Activated T-cell treated with anti-CD3 and anti-CD28 coated beads, Interleukin-2, amount 50 U/mL, for 4 hours (primary cell): ENCODE measurements at regions not wholly inside any gene's neighbourhood (a gene's known extent, or its start where the extent isn't known, plus 50 kb on each side); places are given as distances from the start of the nearest gene placed in this dataset.

Experiments
- ATAC-seq, 2 donors: fragments of 200-7000 bp; cut with Tn5 transposase; one replicate each; pipeline ENCODE4 v1.10.0; 2021
- DNase-seq: peaks from one replicate; pipeline ENCODE4 v3.0.0-alpha.2; 2020
- H3K27me3 Mint-ChIP-seq: one replicate; pipeline ENCODE4 v1.8.0; 2021; ENCODE audit warnings: low read depth, mixed read lengths
- H3K36me3 Mint-ChIP-seq: one replicate; pipeline ENCODE4 v1.8.0; 2022; ENCODE audit warnings: mixed read lengths; ENCODE audit not compliant: insufficient read depth
- H3K4me1 Mint-ChIP-seq: one replicate; pipeline ENCODE4 v1.8.0; 2021; ENCODE audit warnings: low read depth, mixed read lengths
- H3K4me3 Mint-ChIP-seq: one replicate; pipeline ENCODE4 v1.8.0; 2021; ENCODE audit warnings: mild to moderate bottlenecking, moderate library complexity, mixed read lengths
- H3K9me3 Mint-ChIP-seq: one replicate; pipeline ENCODE4 v1.8.0; 2021; ENCODE audit warnings: mixed read lengths

DNA sequence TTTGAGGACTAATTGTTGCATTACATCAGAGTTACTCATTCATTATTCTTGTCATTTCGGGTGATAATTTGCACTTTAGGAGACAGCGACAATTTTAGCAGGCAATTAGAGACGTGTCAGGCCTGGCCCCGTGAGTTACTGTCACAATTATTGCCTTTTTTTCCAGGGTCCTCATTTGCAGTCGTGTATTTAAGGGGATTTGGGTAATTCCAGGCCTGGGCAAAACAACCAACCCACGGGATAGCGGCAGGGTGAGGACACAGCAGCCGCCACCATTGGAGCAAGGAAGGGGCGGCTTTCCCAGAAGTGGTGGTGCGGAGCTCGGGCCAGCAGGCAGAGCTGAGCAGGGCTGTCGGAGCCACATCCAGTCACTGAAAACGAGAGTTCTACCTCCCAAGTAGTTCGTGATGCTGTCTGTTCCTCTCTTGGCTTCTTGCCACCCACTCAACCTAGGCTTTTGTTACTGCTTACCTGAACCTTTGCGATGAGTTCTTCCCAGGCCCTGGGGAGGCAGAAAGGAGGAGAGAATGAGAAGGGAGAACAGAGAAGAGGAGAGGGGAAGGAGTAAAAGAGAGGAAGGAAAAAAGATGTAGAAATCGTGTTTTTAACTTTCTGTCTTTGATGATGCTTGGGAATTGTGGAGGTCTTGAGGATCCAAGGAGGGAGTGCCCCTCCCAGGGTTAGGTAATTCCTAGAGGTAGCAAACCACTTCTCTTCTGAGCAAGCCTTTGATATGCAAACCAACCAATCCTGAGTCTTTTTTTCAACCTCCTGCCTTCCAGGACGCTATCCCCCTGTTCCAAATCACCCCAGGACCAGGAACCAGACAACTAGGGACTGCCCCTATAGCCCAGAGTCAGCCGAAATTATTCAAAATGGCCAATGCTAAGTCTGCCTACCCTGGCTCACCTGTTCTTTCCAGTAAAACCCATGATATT, 236.1 kb downstream of the MIAT start:
- H3K9me3 Mint-ChIP-seq = no peaks in the 10 kb centered on the region
- H3K4me1 Mint-ChIP-seq = no peaks in the 10 kb centered on the region
- no peak for ATAC-seq
- peaks cover 10% of the 10 kb centered on the region for H3K36me3 Mint-ChIP-seq
- H3K4me3 Mint-ChIP-seq = no peak overlapping the region
- no peak for DNase-seq
- peaks cover 23% of the 10 kb centered on the region for H3K27me3 Mint-ChIP-seq

DNA sequence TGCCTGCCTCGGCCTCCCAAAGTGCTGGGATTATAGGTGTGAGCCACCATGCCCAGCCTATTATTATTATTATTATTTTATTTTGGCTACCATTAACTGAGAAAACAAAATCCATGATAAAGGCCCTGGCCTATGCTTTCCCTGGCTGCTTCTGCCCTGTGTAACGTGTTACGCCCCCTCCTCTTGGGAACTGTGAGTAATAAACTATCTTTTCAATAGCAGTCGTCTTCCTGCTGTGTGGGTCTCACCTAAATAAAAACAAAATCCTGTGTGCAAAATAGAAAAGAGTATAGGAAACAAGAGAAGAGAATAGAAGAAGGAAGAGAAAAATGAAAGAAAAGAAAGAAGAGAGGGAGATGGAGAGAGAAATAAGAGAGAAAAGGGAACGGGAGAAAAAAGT, 237.0 kb downstream of the MIAT start:
- H3K9me3 Mint-ChIP-seq = no peaks in the 10 kb centered on the region

DNA sequence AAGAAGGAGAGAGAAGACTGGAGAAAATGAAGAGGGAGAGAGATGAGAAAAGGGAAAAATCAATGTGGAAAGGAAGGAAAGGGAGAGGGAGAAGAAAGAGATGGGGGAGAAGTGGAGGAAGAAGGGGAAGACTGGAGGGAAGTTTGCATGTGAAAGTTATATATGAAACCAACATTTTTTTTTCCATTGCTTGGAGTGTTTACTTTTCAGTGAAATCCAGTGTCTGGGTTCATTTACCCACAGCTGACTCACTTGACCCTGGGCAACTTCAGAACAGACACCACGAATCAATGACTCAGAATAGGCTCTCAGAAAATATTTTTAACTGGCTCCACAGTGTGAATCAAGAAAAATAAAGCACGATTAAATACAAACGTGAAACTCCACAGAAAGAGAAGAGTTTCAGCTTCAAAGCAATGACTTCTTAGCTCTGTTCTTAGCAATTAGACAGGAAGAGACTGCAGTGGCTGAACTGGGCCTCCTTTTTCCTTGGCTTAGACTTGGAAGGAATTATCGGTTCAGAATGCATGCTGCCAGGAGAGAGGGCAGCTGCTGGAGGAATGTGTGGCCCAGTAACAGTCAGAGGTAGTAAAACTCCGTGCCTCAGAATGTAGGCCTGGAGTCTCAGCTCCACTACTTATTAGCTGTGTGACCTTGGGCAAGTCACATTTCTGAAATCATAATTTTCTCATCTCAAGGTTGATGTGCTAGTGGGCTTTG, 237.5 kb downstream of the MIAT start:
- Mint-ChIP-seq H3K27me3 (peaks cover 32% of the 10 kb centered on the region), H3K9me3 (no peaks in the 10 kb centered on the region), H3K4me1 (no peaks in the 10 kb centered on the region), H3K36me3 (peaks cover 10% of the 10 kb centered on the region), H3K4me3 (no peak overlapping the region)
- ATAC-seq (peak; percentile 58 to 63), DNase-seq (no peak)

More for the DNA sequence above, 237.0 kb downstream of the MIAT start:
- Mint-ChIP-seq H3K36me3 (peaks cover 10% of the 10 kb centered on the region), H3K4me1 (no peaks in the 10 kb centered on the region), H3K27me3 (peaks cover 31% of the 10 kb centered on the region), H3K4me3 (no peak overlapping the region)
- DNase-seq = no peak
- no peak for ATAC-seq

DNA sequence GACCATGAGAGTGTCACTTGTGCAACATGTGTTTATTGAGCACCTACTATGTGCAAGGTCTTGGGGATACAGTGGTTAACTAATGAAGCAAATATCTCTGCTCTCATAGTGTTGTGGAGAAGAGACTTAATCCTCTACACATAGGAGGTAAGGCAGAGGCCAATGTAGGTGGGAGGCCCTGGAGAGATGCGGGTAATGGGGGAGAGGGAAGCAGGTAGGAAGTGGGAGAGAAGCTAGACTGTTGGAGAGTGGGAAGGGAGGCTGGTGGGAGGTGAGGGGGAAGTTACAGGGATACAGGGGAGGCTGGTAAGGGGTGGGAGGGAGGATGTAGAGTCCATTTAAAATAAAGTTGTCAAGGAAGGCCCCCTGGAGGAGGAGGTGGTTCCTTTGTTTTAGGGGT, 240.0 kb downstream of the MIAT start:
- H3K27me3 Mint-ChIP-seq = peaks cover 40% of the 10 kb centered on the region
- peaks cover 5% of the 10 kb centered on the region for H3K36me3 Mint-ChIP-seq
- no peak for DNase-seq
- no peak overlapping the region for H3K4me3 Mint-ChIP-seq
- no peaks in the 10 kb centered on the region for H3K9me3 Mint-ChIP-seq
- peaks cover 1% of the 10 kb centered on the region for H3K4me1 Mint-ChIP-seq
- no peak for ATAC-seq

GRCh38 chr22:26898946-26899605, 241.7 kb downstream of the MIAT start:
- Mint-ChIP-seq H3K27me3 (peaks cover 49% of the 10 kb centered on the region), H3K4me3 (no peak overlapping the region), H3K4me1 (peaks cover 10% of the 10 kb centered on the region), H3K9me3 (no peaks in the 10 kb centered on the region), H3K36me3 (peaks cover 5% of the 10 kb centered on the region)
- ATAC-seq (no peak), DNase-seq (no peak)

- H3K4me3 Mint-ChIP-seq = no peak overlapping the region
- no peak for ATAC-seq
- H3K4me1 Mint-ChIP-seq = peaks cover 12% of the 10 kb centered on the region
- no peak for DNase-seq
- peaks cover 50% of the 10 kb centered on the region for H3K27me3 Mint-ChIP-seq
- no peaks in the 10 kb centered on the region for H3K9me3 Mint-ChIP-seq
- H3K36me3 Mint-ChIP-seq = peaks cover 5% of the 10 kb centered on the region
Observed at GRCh38 chr22:26900787-26901186, 243.4 kb downstream of the MIAT start.

DNA sequence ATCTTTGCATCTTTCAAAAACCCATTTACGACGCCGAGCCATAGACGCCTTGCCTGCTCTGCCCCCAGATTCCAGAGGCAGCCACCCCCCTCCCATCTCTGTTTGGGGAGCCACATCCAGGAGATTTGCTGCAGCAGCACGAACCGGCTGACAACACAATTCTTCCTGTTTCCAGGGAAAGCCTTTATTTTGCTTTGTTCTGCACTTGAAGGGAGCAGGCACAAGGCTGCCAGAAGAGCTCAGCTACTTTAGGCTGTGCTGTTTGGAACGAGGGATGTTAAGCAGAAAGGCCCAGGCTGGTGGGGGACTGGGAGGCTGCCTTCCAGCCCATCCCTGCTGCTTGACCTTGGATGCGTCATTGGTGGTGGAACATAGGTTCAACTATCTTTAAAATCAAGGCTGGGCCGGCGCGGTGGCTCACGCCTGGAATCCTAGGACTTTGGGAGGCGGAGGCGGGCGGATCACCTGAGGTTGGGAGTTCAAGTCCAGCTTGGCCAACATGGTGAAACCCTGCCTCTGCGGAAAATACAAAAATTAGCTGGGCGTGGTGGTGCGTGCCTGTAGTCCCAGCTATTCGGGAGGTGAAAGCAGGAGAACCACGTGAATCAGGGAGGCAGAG, 243.9 kb downstream of the MIAT start:
- Mint-ChIP-seq H3K4me3 (no peak overlapping the region), H3K36me3 (peaks cover 3% of the 10 kb centered on the region), H3K9me3 (no peaks in the 10 kb centered on the region), H3K27me3 (peaks cover 50% of the 10 kb centered on the region), H3K4me1 (peaks cover 12% of the 10 kb centered on the region)
- ATAC-seq = no peak
- DNase-seq = no peak

DNA sequence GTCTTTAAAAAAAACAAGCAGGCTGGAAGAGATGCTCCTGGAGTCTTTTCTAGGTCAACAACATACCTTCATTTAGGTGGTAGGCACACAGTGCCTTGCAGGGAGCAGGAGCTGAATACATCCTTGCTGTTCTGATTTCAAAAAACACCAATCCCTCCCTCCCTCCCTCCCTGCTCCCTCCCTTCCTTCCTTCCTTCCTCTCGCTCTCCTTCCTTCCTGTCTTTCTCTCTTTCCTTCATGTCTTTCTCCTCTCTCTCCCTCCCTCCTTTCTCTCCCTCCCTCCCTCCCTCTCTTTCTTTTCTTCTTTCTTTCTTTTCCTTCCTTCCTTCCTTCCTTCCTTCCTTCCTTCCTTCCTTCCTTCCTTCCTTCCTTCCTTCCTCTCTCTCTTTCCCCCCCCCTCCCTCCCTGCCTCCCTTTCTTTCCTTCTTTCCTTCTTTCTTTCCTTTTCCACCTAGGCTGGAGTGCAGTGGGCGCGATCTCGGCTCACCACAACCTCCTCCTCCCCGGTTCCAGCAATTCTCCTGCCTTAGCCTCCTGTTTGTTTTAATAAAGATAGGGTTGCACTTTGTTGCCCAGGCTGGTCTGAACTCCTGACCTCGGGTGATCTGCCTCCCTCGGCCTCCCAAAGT, 245.1 kb downstream of the MIAT start:
- peak overlapping the region; percentile 47 for H3K4me3 Mint-ChIP-seq
- peaks cover 43% of the 10 kb centered on the region for H3K27me3 Mint-ChIP-seq

DNA sequence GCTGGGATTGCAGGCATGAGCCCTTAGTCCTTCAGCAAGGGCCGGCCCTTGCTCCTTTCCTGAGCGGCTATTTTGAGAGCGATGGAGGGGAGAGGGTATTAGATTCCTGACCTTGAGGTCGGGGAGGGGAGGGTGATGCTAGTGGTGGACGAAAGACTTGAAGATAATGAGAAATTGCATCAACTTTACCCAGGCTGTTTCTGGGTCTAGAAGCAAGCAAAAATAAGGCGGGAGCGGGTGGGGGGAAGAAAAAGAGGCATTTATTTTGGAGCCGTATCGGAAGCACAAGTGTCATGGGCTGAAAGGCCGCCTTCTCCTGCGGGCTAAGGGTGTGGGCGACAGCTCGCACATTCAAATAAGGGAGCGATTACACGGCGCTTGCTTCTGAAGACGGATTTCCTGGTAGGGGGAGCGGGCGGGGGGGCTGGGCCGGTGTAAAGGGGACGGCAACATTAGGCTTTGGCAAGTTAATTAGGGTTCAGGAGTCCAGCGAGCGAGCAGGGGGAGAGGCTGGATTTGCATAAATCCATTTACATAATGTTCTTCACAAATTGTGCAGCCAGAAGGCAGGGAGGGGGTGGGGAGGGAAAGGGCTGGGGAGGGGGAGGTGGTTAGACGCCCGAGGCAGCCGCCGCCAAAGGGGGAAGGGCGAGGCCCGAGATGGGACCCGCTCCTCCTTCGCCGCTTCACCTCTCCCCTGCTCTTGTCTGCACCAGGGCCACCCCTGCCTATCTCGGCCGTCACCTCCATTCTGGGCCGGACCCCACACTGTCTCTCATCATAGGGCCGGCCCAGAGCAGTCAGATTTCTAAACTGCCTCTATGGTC, 245.9 kb downstream of the MIAT start:
- DNase-seq = no peak
- peaks cover 8% of the 10 kb centered on the region for H3K36me3 Mint-ChIP-seq
- peak; percentile 37 to 50 for ATAC-seq
- H3K27me3 Mint-ChIP-seq = peaks cover 36% of the 10 kb centered on the region
- H3K4me1 Mint-ChIP-seq = peaks cover 12% of the 10 kb centered on the region
- H3K4me3 Mint-ChIP-seq = peak overlapping the region; percentile 47
- no peaks in the 10 kb centered on the region for H3K9me3 Mint-ChIP-seq

More for the DNA sequence above, 245.1 kb downstream of the MIAT start:
- Mint-ChIP-seq H3K9me3 (no peaks in the 10 kb centered on the region), H3K36me3 (peaks cover 8% of the 10 kb centered on the region), H3K4me1 (peaks cover 12% of the 10 kb centered on the region)
- no peak for DNase-seq
- ATAC-seq = no peak

GRCh38 chr22:26904483-26904882, 247.1 kb downstream of the MIAT start:
- ATAC-seq (no peak), DNase-seq (no peak)
- Mint-ChIP-seq H3K36me3 (peaks cover 13% of the 10 kb centered on the region), H3K4me3 (no peak overlapping the region), H3K27me3 (peaks cover 25% of the 10 kb centered on the region), H3K9me3 (no peaks in the 10 kb centered on the region), H3K4me1 (peaks cover 12% of the 10 kb centered on the region)

DNA sequence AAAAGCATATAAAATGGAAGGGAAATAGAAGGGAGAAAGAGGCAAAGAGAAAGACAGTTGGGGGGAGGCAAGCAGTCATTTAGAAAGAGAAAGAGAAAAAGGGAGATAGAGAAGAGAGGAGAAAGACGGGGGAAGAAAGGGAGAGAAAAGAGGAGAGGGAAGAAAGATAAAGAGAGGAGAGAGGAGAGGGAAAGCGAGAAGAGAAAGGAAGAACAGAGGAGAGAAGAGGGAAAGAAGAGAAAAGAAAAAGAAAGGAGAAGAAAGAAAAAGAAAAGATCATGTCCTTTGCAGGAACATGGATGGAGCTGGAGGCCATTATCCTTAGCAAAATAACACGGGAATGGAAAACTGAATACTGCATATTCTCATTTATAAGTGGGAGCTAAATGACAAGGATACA, 247.7 kb downstream of the MIAT start:
- Mint-ChIP-seq H3K9me3 (no peaks in the 10 kb centered on the region), H3K4me3 (no peak overlapping the region), H3K27me3 (peaks cover 25% of the 10 kb centered on the region), H3K4me1 (peaks cover 12% of the 10 kb centered on the region), H3K36me3 (peaks cover 13% of the 10 kb centered on the region)
- DNase-seq (no peak), ATAC-seq (no peak)

- peaks cover 12% of the 10 kb centered on the region for H3K4me1 Mint-ChIP-seq
- no peaks in the 10 kb centered on the region for H3K9me3 Mint-ChIP-seq
- H3K4me3 Mint-ChIP-seq = no peak overlapping the region
- no peak for ATAC-seq
- peaks cover 13% of the 10 kb centered on the region for H3K36me3 Mint-ChIP-seq
- no peak for DNase-seq
- H3K27me3 Mint-ChIP-seq = peaks cover 21% of the 10 kb centered on the region
Observed at GRCh38 chr22:26905640-26906039, 248.3 kb downstream of the MIAT start.

GRCh38 chr22:26906464-26906863, 249.1 kb downstream of the MIAT start:
- ATAC-seq (no peak), DNase-seq (no peak)
- Mint-ChIP-seq H3K36me3 (peaks cover 13% of the 10 kb centered on the region), H3K4me1 (peaks cover 10% of the 10 kb centered on the region), H3K9me3 (no peaks in the 10 kb centered on the region), H3K4me3 (no peak overlapping the region), H3K27me3 (peaks cover 17% of the 10 kb centered on the region)
